Embryonic facial prominence (tissue), 1 donor: ENCODE measurements at regions not wholly inside any gene's neighbourhood (a gene's known extent, or its start where the extent isn't known, plus 50 kb on each side); places are given as distances from the start of the nearest gene placed in this dataset.
"Not testable (repeated sequence)": the region's sequence is repeated elsewhere in the genome, so short reads cannot be mapped to it uniquely, and the experiment has no call there.

ENCODE experiments used
- DNase-seq: peaks from one replicate; pipeline ENCODE4 v3.0.0-alpha.2; 2016; ENCODE audit errors: extremely low spot score

- DNase-seq: no peak
Measured at GRCh38 chr2:194999771-195000170, 657.3 kb upstream of the SLC39A10 start.

GRCh38 chr2:194992648-194993047, 664.4 kb upstream of the SLC39A10 start:
- DNase-seq: no peak

- no peak for DNase-seq
Measured at GRCh38 chr2:194985258-194985657, 671.8 kb upstream of the SLC39A10 start.

- DNase-seq: no peak
Measured at GRCh38 chr2:194962254-194962653, 694.8 kb upstream of the SLC39A10 start.

GRCh38 chr2:194954218-194954617, 702.8 kb upstream of the SLC39A10 start:
- no peak for DNase-seq

GRCh38 chr2:194946826-194947225, 710.2 kb upstream of the SLC39A10 start:
- no peak for DNase-seq

- DNase-seq: no peak
Measured at GRCh38 chr2:194938066-194938465, 719.0 kb upstream of the SLC39A10 start.

GRCh38 chr2:194927489-194927888, 729.5 kb upstream of the SLC39A10 start:
- DNase-seq: no peak

- DNase-seq: no peak
Measured at GRCh38 chr2:194926873-194927272, 730.2 kb upstream of the SLC39A10 start.

GRCh38 chr2:194925742-194926141, 731.3 kb upstream of the SLC39A10 start:
- no peak for DNase-seq

- no peak for DNase-seq
Measured at GRCh38 chr2:194917519-194917918, 739.5 kb upstream of the SLC39A10 start.

GRCh38 chr2:194915485-194915884, 741.5 kb upstream of the SLC39A10 start:
- DNase-seq: no peak

- DNase-seq: no peak
Measured at GRCh38 chr2:194907569-194907968, 749.5 kb upstream of the SLC39A10 start.

GRCh38 chr2:194896871-194897270, 760.2 kb upstream of the SLC39A10 start:
- DNase-seq: no peak

GRCh38 chr2:194883711-194884110, 773.3 kb upstream of the SLC39A10 start:
- no peak for DNase-seq

- no peak for DNase-seq
Measured at GRCh38 chr2:194870974-194871535, 786.0 kb upstream of the SLC39A10 start.

- DNase-seq: no peak
Measured at GRCh38 chr2:194867328-194867727, 789.7 kb upstream of the SLC39A10 start.

GRCh38 chr2:194854941-194855340, 802.1 kb upstream of the SLC39A10 start:
- DNase-seq: no peak

- DNase-seq: no peak
Measured at GRCh38 chr2:194842871-194843270, 814.2 kb upstream of the SLC39A10 start.

GRCh38 chr2:194834371-194834770, 822.7 kb upstream of the SLC39A10 start:
- DNase-seq: not testable (repeated sequence)

GRCh38 chr2:194826241-194826640, 830.8 kb upstream of the SLC39A10 start:
- DNase-seq: no peak

GRCh38 chr2:194824450-194824849, 832.6 kb upstream of the SLC39A10 start:
- DNase-seq: no peak

GRCh38 chr2:194822657-194823056, 834.4 kb upstream of the SLC39A10 start:
- DNase-seq: no peak

GRCh38 chr2:194822097-194822496, 834.9 kb upstream of the SLC39A10 start:
- DNase-seq: no peak
